Mesenchymal stem cell (in vitro differentiated cells and primary cell): ENCODE measurements at regions not wholly inside any gene's neighbourhood (a gene's known extent, or its start where the extent isn't known, plus 50 kb on each side); places are given as distances from the start of the nearest gene placed in this dataset.

ENCODE experiments used
- DNase-seq: peaks from one replicate; pipeline ENCODE4 v3.0.0-alpha.2; 2013
- H2AFZ ChIP-seq: one replicate; pipeline ENCODE4 v1.6.1; 2013; ENCODE audit warnings: low read depth, mild to moderate bottlenecking, control low read depth, inconsistent platforms, low read length, moderate library complexity
- H2AK5ac ChIP-seq: 2 replicates; pipeline ENCODE4 v1.6.1; 2013; ENCODE audit warnings: low read length, moderate library complexity, mild to moderate bottlenecking, inconsistent platforms; ENCODE audit not compliant: severe bottlenecking
- H2BK120ac ChIP-seq: one replicate; pipeline ENCODE4 v1.6.1; 2013; ENCODE audit warnings: low read depth, mild to moderate bottlenecking, inconsistent platforms, low read length, moderate library complexity
- H2BK12ac ChIP-seq, 2 experiments: one replicate each; pipeline ENCODE4 v1.6.1; 2013; ENCODE audit warnings: inconsistent platforms in 2 of 2, low read length in 2 of 2, mild to moderate bottlenecking in 2 of 2, moderate library complexity in 2 of 2, control low read depth in 1 of 2
- H2BK15ac ChIP-seq: one replicate; pipeline ENCODE4 v1.6.1; 2013; ENCODE audit warnings: mild to moderate bottlenecking, low read depth, inconsistent platforms; ENCODE audit not compliant: poor library complexity, severe bottlenecking
- H2BK5ac ChIP-seq: 2 replicates; pipeline ENCODE4 v1.6.1; 2013; ENCODE audit warnings: low read depth, mild to moderate bottlenecking, low read length, control low read depth, inconsistent platforms; ENCODE audit not compliant: poor library complexity, severe bottlenecking
- H3K14ac ChIP-seq, 2 experiments: one replicate each; pipeline ENCODE4 v1.6.1; 2013; ENCODE audit warnings: inconsistent platforms in 2 of 2, low read length in 2 of 2, control low read depth in 1 of 2, mild to moderate bottlenecking in 1 of 2, moderate library complexity in 1 of 2
- H3K18ac ChIP-seq, 2 experiments: one replicate each; pipeline ENCODE4 v1.6.1; 2013; ENCODE audit warnings: inconsistent platforms in 2 of 2, low read length in 2 of 2, control low read depth in 1 of 2, low read depth in 1 of 2, mild to moderate bottlenecking in 1 of 2
- H3K23ac ChIP-seq, 2 experiments: one replicate each; pipeline ENCODE4 v1.6.1; 2013; ENCODE audit warnings: inconsistent platforms in 2 of 2, low read length in 2 of 2, mild to moderate bottlenecking in 2 of 2, moderate library complexity in 2 of 2, control low read depth in 1 of 2
- H3K27ac ChIP-seq: 2 replicates; pipeline ENCODE4 v1.5.1; 2013; ENCODE audit warnings: mild to moderate bottlenecking, moderate library complexity, low read length, control low read depth, inconsistent platforms; ENCODE audit not compliant: poor library complexity, severe bottlenecking
- H3K27me3 ChIP-seq, 2 experiments: 2 replicates each; pipeline versions ENCODE4 v1.6.1 to v1.7.0; 2013; ENCODE audit warnings: low read length in 2 of 2, mild to moderate bottlenecking in 2 of 2, moderate library complexity in 2 of 2, control low read depth in 1 of 2, inconsistent platforms in 1 of 2; ENCODE audit not compliant: control insufficient read depth in 1 of 2, insufficient read depth in 1 of 2
- H3K36me3 ChIP-seq, 2 experiments: 2 replicates each; pipeline versions ENCODE4 v1.6.1 to v1.7.0; 2013; ENCODE audit warnings: low read length in 2 of 2, control low read depth in 1 of 2, inconsistent platforms in 1 of 2, low read depth in 1 of 2, mild to moderate bottlenecking in 1 of 2; ENCODE audit not compliant: insufficient read depth in 2 of 2, control insufficient read depth in 1 of 2
- H3K4ac ChIP-seq, 2 experiments: one replicate each; pipeline ENCODE4 v1.6.1; 2013; ENCODE audit warnings: inconsistent platforms in 2 of 2, low read length in 2 of 2, mild to moderate bottlenecking in 2 of 2, moderate library complexity in 2 of 2, control low read depth in 1 of 2, low read depth in 1 of 2
- H3K4me1 ChIP-seq: 2 replicates; pipeline ENCODE4 v1.6.1; 2013; ENCODE audit warnings: low read depth, low read length, control low read depth; ENCODE audit not compliant: control insufficient read depth, insufficient read depth
- H3K4me2 ChIP-seq: 2 replicates; pipeline ENCODE4 v1.6.1; 2013; ENCODE audit warnings: low read length, mild to moderate bottlenecking, inconsistent platforms; ENCODE audit not compliant: poor library complexity, severe bottlenecking
- H3K4me3 ChIP-seq, 2 experiments: 2 replicates each; pipeline versions ENCODE4 v1.5.1 to v1.7.0; 2013; ENCODE audit warnings: low read length in 2 of 2, mild to moderate bottlenecking in 2 of 2, control low read depth in 1 of 2, low read depth in 1 of 2; ENCODE audit not compliant: insufficient read depth in 1 of 2
- H3K79me1 ChIP-seq: replicated peaks from 2 replicates; pipeline ENCODE4 v1.6.1; 2013; ENCODE audit warnings: mild to moderate bottlenecking, control low read depth, low read length, inconsistent platforms; ENCODE audit not compliant: poor library complexity, severe bottlenecking
- H3K9ac ChIP-seq: 2 replicates; pipeline ENCODE4 v1.7.0; 2013; ENCODE audit warnings: mild to moderate bottlenecking, low read length, moderate library complexity
- H3K9me3 ChIP-seq: 2 replicates; pipeline ENCODE4 v1.7.0; 2013; ENCODE audit warnings: mild to moderate bottlenecking, low read length; ENCODE audit not compliant: control insufficient read depth
- H4K8ac ChIP-seq: one replicate; pipeline ENCODE4 v1.6.1; 2013; ENCODE audit warnings: inconsistent platforms, mild to moderate bottlenecking, low read length, moderate library complexity
- H4K91ac ChIP-seq: one replicate; pipeline ENCODE4 v1.6.1; 2013; ENCODE audit warnings: mild to moderate bottlenecking, low read length, inconsistent platforms
- WGBS: methylation state at CpG from one replicate; pipeline ENCODE4 v1.1.7; 2013; ENCODE audit warnings: mixed read lengths; 5-methylcytosine and 5-hydroxymethylcytosine counted together

- Histone ChIP-seq H3K4ac (no peak overlapping the region), H3K4me1 (peaks cover 2% of the 10 kb centered on the region), H3K9ac (no peak overlapping the region), H2BK5ac (no peak overlapping the region), H3K23ac (no peak overlapping the region), H3K27me3 (peaks cover 0 to 15% of the 10 kb centered on the region in 2 experiments), H3K36me3 (no peaks in the 10 kb centered on the region), H3K9me3 (no peaks in the 10 kb centered on the region), H2BK12ac (no peak overlapping the region), H2BK120ac (no peak overlapping the region), H3K4me2 (no peak overlapping the region), H3K18ac (no peak overlapping the region), H3K79me1 (no peaks in the 10 kb centered on the region), H3K4me3 (no peak overlapping the region), H4K8ac (no peak overlapping the region), H4K91ac (no peak overlapping the region), H3K14ac (no peak overlapping the region), H2AK5ac (no peak overlapping the region), H2AFZ (no peak overlapping the region), H3K27ac (no peak overlapping the region), H2BK15ac (no peak overlapping the region)
- DNase-seq, result no peak
- 61% methylated on average over 6 of the region's 6 CpGs for WGBS
Measured at GRCh38 chr6:150527100-150527499, 72.6 kb upstream of the PLEKHG1 start.

- no peak overlapping the region for H2BK120ac ChIP-seq
- no peak overlapping the region for H3K4me3 ChIP-seq
- peak; percentile 44 for DNase-seq
- no peak overlapping the region for H2AFZ ChIP-seq
- H3K18ac ChIP-seq, result no peak overlapping the region
- H3K4ac ChIP-seq, result no peak overlapping the region
- no peak overlapping the region for H3K23ac ChIP-seq
- H3K9ac ChIP-seq, result peak overlapping the region; percentile 38
- no peak overlapping the region for H2AK5ac ChIP-seq
- no peak overlapping the region for H4K8ac ChIP-seq
- no peak overlapping the region for H2BK15ac ChIP-seq
- peaks cover 2% of the 10 kb centered on the region for H3K4me1 ChIP-seq
- H3K14ac ChIP-seq, result no peak overlapping the region
- H2BK12ac ChIP-seq, result no peak overlapping the region
- no peak overlapping the region for H4K91ac ChIP-seq
- H3K27me3 ChIP-seq, result peaks cover 0 to 18% of the 10 kb centered on the region in 2 experiments
- peak overlapping the region; percentile 61 for H3K27ac ChIP-seq
- H3K4me2 ChIP-seq, result no peak overlapping the region
- no peaks in the 10 kb centered on the region for H3K9me3 ChIP-seq
- no peaks in the 10 kb centered on the region for H3K36me3 ChIP-seq
- no peak overlapping the region for H2BK5ac ChIP-seq
- H3K79me1 ChIP-seq, result no peaks in the 10 kb centered on the region
- 27% methylated on average over 9 of the region's 11 CpGs for WGBS
Measured at GRCh38 chr6:150528648-150529285, 70.9 kb upstream of the PLEKHG1 start.

GRCh38 chr6:150529646-150530045 lies 70.0 kb upstream of the PLEKHG1 start:
- Histone ChIP-seq H2BK5ac (no peak overlapping the region), H4K8ac (no peak overlapping the region)
- DNase-seq, result no peak

GRCh38 chr6:150531957-150532356 lies 67.7 kb upstream of the PLEKHG1 start:
- no peaks in the 10 kb centered on the region for H3K9me3 ChIP-seq
- WGBS, result 82% methylated on average over 1 of the region's 1 CpG

More at GRCh38 chr6:150529646-150530045, 70.0 kb upstream of the PLEKHG1 start:
- no peak overlapping the region for H3K23ac ChIP-seq
- H3K4me3 ChIP-seq, result no peak overlapping the region
- H3K14ac ChIP-seq, result no peak overlapping the region
- H3K4ac ChIP-seq, result no peak overlapping the region
- peaks cover 0 to 22% of the 10 kb centered on the region in 2 experiments for H3K27me3 ChIP-seq
- H3K9ac ChIP-seq, result no peak overlapping the region
- no peak overlapping the region for H3K18ac ChIP-seq
- H3K27ac ChIP-seq, result no peak overlapping the region
- no peak overlapping the region for H2AFZ ChIP-seq
- peaks cover 2% of the 10 kb centered on the region for H3K4me1 ChIP-seq
- 100% methylated on average over 1 of the region's 3 CpGs for WGBS
- H3K9me3 ChIP-seq, result no peaks in the 10 kb centered on the region
- no peak overlapping the region for H2BK12ac ChIP-seq
- H3K79me1 ChIP-seq, result no peaks in the 10 kb centered on the region
- H2BK15ac ChIP-seq, result no peak overlapping the region
- H3K36me3 ChIP-seq, result no peaks in the 10 kb centered on the region
- H2AK5ac ChIP-seq, result no peak overlapping the region
- no peak overlapping the region for H4K91ac ChIP-seq
- H3K4me2 ChIP-seq, result no peak overlapping the region
- no peak overlapping the region for H2BK120ac ChIP-seq

More at GRCh38 chr6:150531957-150532356, 67.7 kb upstream of the PLEKHG1 start:
- Histone ChIP-seq H3K23ac (no peak overlapping the region), H2BK5ac (no peak overlapping the region), H3K18ac (no peak overlapping the region), H4K91ac (no peak overlapping the region), H3K36me3 (no peaks in the 10 kb centered on the region), H2AK5ac (no peak overlapping the region), H4K8ac (no peak overlapping the region), H3K9ac (no peak overlapping the region), H3K4me2 (no peak overlapping the region), H2AFZ (no peak overlapping the region), H3K4me1 (peaks cover 2% of the 10 kb centered on the region), H3K4ac (no peak overlapping the region), H3K27me3 (peaks cover 0 to 22% of the 10 kb centered on the region in 2 experiments), H3K79me1 (no peaks in the 10 kb centered on the region), H3K27ac (no peak overlapping the region), H2BK12ac (no peak overlapping the region), H3K4me3 (no peak overlapping the region), H3K14ac (no peak overlapping the region), H2BK15ac (no peak overlapping the region), H2BK120ac (no peak overlapping the region)
- DNase-seq, result no peak
